NOMO-1 treated with dmso at 0.1 percent for 144 hours (cell line): ENCODE measurements at regions not wholly inside any gene's neighbourhood (a gene's known extent, or its start where the extent isn't known, plus 50 kb on each side); places are given as distances from the start of the nearest gene placed in this dataset.

Experiments used
- DNase-seq: peaks from one replicate; lab custom pipeline; 2025; ENCODE audit not compliant: unreplicated experiment; lab: John Stamatoyannopoulos, UW

- DNase-seq, result no peak
These were observed 51.4 kb upstream of the NPVF start for GRCh38 chr7:25279705-25280104.

GRCh38 chr7:25280181-25280580 is 51.9 kb upstream of the NPVF start:
- DNase-seq, result no peak

- DNase-seq, result no peak
These were observed 53.9 kb upstream of the NPVF start for GRCh38 chr7:25282194-25282593.

GRCh38 chr7:25286756-25287155 is 58.5 kb upstream of the NPVF start:
- DNase-seq, result no peak

GRCh38 chr7:25287291-25287690 is 59.0 kb upstream of the NPVF start:
- peak; percentile 42 for DNase-seq

- no peak for DNase-seq
These were observed 60.4 kb upstream of the NPVF start for GRCh38 chr7:25288556-25289307.

GRCh38 chr7:25289518-25289917 is 61.2 kb upstream of the NPVF start:
- no peak for DNase-seq

GRCh38 chr7:25294624-25295023 is 66.3 kb upstream of the NPVF start:
- DNase-seq, result no peak

- no peak for DNase-seq
These were observed 67.1 kb upstream of the NPVF start for GRCh38 chr7:25295387-25295786.

GRCh38 chr7:25296086-25296485 is 67.8 kb upstream of the NPVF start:
- no peak for DNase-seq

- DNase-seq, result no peak
These were observed 69.0 kb upstream of the NPVF start for GRCh38 chr7:25297278-25297677.

GRCh38 chr7:25303281-25304181 is 75.2 kb upstream of the NPVF start:
- DNase-seq, result no peak

- no peak for DNase-seq
These were observed 76.4 kb upstream of the NPVF start for GRCh38 chr7:25304691-25305090.

GRCh38 chr7:25305831-25306230 is 77.5 kb upstream of the NPVF start:
- no peak for DNase-seq

- no peak for DNase-seq
These were observed 79.3 kb upstream of the NPVF start for GRCh38 chr7:25307624-25308023.

GRCh38 chr7:25308246-25308645 is 80.0 kb upstream of the NPVF start:
- DNase-seq, result no peak

- no peak for DNase-seq
These were observed 80.8 kb upstream of the NPVF start for GRCh38 chr7:25308906-25309705.

GRCh38 chr7:25310896-25311295 is 82.6 kb upstream of the NPVF start:
- no peak for DNase-seq

- DNase-seq, result no peak
These were observed 83.1 kb upstream of the NPVF start for GRCh38 chr7:25311346-25311745.

- DNase-seq, result no peak
These were observed 84.7 kb upstream of the NPVF start for GRCh38 chr7:25312968-25313367.

- DNase-seq, result peak; percentile 25
These were observed 85.2 kb upstream of the NPVF start for GRCh38 chr7:25313526-25313925.
